Activated CD8-positive, alpha-beta T cell treated with anti-CD3 and anti-CD28 coated beads for 36 hours (primary cell): ENCODE measurements at regions not wholly inside any gene's neighbourhood (a gene's known extent, or its start where the extent isn't known, plus 50 kb on each side); places are given as distances from the start of the nearest gene placed in this dataset.

Experiments
- ATAC-seq: fragments of 200-7000 bp; cut with Tn5 transposase; one replicate; pipeline ENCODE4 v1.10.0; 2021; ENCODE audit warnings: mild to moderate bottlenecking, moderate library complexity
- CTCF ChIA-PET: fragments of 350-600 bp; sonication (Branson Sonifier 250); formaldehyde crosslinking; loops from one replicate; lab custom pipeline; 2021; ENCODE audit warnings: antibody characterized with exemption; lab: Charles Lee
- POLR2A ChIA-PET: fragments of 350-600 bp; sonication (Branson Sonifier 250); formaldehyde crosslinking; loops from one replicate; lab custom pipeline; 2021; ENCODE audit warnings: antibody characterized with exemption; lab: Charles Lee
- DNase-seq: peaks from one replicate; pipeline ENCODE4 v3.0.0-alpha.2; 2020
- H3K27ac Mint-ChIP-seq: one replicate; pipeline ENCODE4 v1.8.0; 2021; ENCODE audit warnings: mild to moderate bottlenecking, mixed read lengths
- H3K27me3 Mint-ChIP-seq: one replicate; pipeline ENCODE4 v1.8.0; 2021; ENCODE audit warnings: mixed read lengths
- H3K36me3 Mint-ChIP-seq: one replicate; pipeline ENCODE4 v1.8.0; 2021; ENCODE audit warnings: low read depth, mixed read lengths
- H3K4me1 Mint-ChIP-seq: one replicate; pipeline ENCODE4 v1.8.0; 2021; ENCODE audit warnings: low read depth, mixed read lengths
- H3K4me3 Mint-ChIP-seq: one replicate; pipeline ENCODE4 v1.8.0; 2021; ENCODE audit warnings: mild to moderate bottlenecking, moderate library complexity, mixed read lengths
- H3K9me3 Mint-ChIP-seq: one replicate; pipeline ENCODE4 v1.8.0; 2021; ENCODE audit warnings: mixed read lengths
- CTCF ChIP-seq: fragments of 200-600 bp; IDR thresholded peaks from one replicate; pipeline ENCODE4 v1.8.0; 2022; ENCODE audit warnings: antibody characterized with exemption, mild to moderate bottlenecking
- intact Hi-C: fragments of 100-400 bp; cut with micrococcal nuclease; formaldehyde crosslinking; loops from one replicate; pipeline ENCODE4 v1.10.0; 2022

- H3K4me3 Mint-ChIP-seq, result no peak overlapping the region
- ATAC-seq (no peak), DNase-seq (no peak)
- no peaks in the 10 kb centered on the region for H3K27me3 Mint-ChIP-seq
- H3K9me3 Mint-ChIP-seq, result peaks cover 11% of the 10 kb centered on the region
- no peaks in the 10 kb centered on the region for H3K36me3 Mint-ChIP-seq
- intact Hi-C loops, result no loop called here
- CTCF ChIA-PET, result interaction anchor here (0.6 kb wide), 1 partner anchor 70 kb away, joined by 3 read pairs; no protein-coding TSS in a partner anchor
- POLR2A ChIA-PET, result no interaction called here
- H3K4me1 Mint-ChIP-seq, result no peaks in the 10 kb centered on the region
- TF ChIP-seq CTCF, result no peak
- no peak overlapping the region for H3K27ac Mint-ChIP-seq
These were observed 127.3 kb upstream of the ADGRL4 start for GRCh38 chr1:79133774-79134364.

GRCh38 chr1:79131626-79132025, 125.1 kb upstream of the ADGRL4 start:
- H3K4me3 Mint-ChIP-seq, result no peak overlapping the region
- ATAC-seq (no peak), DNase-seq (no peak)
- CTCF ChIA-PET, result no interaction called here
- no peaks in the 10 kb centered on the region for H3K27me3 Mint-ChIP-seq
- H3K27ac Mint-ChIP-seq, result no peak overlapping the region
- intact Hi-C loops, result no loop called here
- TF ChIP-seq CTCF, result no peak
- peaks cover 8% of the 10 kb centered on the region for H3K9me3 Mint-ChIP-seq
- POLR2A ChIA-PET, result interaction anchor here (0.6 kb wide), 1 partner anchor 10 kb away, joined by 3 read pairs; no protein-coding TSS in a partner anchor
- no peaks in the 10 kb centered on the region for H3K36me3 Mint-ChIP-seq
- H3K4me1 Mint-ChIP-seq, result no peaks in the 10 kb centered on the region

DNA sequence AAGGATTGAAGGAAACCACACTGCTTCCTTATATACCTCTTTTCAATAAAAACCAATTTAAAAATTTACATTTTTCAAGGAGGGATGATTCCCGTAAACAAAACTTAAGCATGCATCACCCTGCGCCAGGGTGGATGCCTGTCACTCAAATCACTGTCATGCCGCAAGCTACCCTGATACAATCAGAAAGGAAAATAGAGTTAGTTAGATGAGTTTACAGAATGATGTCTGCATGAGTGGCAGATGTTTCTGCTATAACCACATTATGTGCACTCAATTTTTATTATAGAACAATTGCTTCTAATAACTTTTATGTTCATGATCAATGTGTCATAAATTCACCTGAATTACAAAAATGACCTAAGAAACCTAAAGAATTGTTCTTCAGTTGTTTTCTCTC, 123.4 kb upstream of the ADGRL4 start:
- no peak for ATAC-seq

DNA sequence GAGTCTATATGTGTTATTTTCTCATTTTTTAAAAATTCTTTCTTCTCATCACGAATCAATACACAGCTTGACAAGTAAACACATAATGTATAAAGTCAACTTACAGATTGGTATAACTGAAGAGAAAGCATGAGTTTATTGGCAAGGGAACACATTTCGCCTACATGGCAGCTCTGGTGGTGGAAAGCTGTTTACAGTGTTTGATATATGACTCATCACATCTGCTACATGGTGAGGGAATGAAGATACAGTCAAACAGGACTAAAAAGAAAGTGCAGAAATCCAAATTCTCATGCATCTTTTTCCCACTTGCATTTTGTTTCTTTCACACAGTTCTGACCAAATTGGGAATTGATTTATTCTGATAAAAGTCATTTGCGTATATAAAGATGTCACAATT, 122.2 kb upstream of the ADGRL4 start:
- H3K27ac Mint-ChIP-seq, result no peak overlapping the region
- no peaks in the 10 kb centered on the region for H3K27me3 Mint-ChIP-seq
- DNase-seq, result no peak
- no peaks in the 10 kb centered on the region for H3K36me3 Mint-ChIP-seq
- H3K4me1 Mint-ChIP-seq, result no peaks in the 10 kb centered on the region
- no peak for ATAC-seq
- TF ChIP-seq CTCF, result no peak
- H3K9me3 Mint-ChIP-seq, result no peaks in the 10 kb centered on the region
- no peak overlapping the region for H3K4me3 Mint-ChIP-seq
- intact Hi-C loops, result no loop called here
- POLR2A ChIA-PET, result no interaction called here
- CTCF ChIA-PET, result no interaction called here

More for the DNA sequence above, 123.4 kb upstream of the ADGRL4 start:
- Mint-ChIP-seq H3K4me1 (no peaks in the 10 kb centered on the region), H3K4me3 (no peak overlapping the region), H3K27me3 (no peaks in the 10 kb centered on the region), H3K36me3 (no peaks in the 10 kb centered on the region), H3K9me3 (peaks cover 6% of the 10 kb centered on the region), H3K27ac (no peak overlapping the region)
- CTCF ChIA-PET, result no interaction called here
- POLR2A ChIA-PET, result no interaction called here
- no peak for DNase-seq
- TF ChIP-seq CTCF, result no peak
- intact Hi-C loops, result no loop called here

- TF ChIP-seq CTCF, result no peak
- Mint-ChIP-seq H3K27ac (no peak overlapping the region), H3K4me1 (no peaks in the 10 kb centered on the region), H3K4me3 (no peak overlapping the region), H3K36me3 (no peaks in the 10 kb centered on the region), H3K27me3 (no peaks in the 10 kb centered on the region), H3K9me3 (peaks cover 3% of the 10 kb centered on the region)
- CTCF ChIA-PET, result no interaction called here
- POLR2A ChIA-PET, result no interaction called here
- DNase-seq (no peak), ATAC-seq (no peak)
- intact Hi-C loops, result no loop called here
These were observed 118.2 kb upstream of the ADGRL4 start for GRCh38 chr1:79124756-79125155.
